ENCODE measurements at regions not wholly inside any gene's neighbourhood (a gene's known extent, or its start where the extent isn't known, plus 50 kb on each side); places are given as distances from the start of the nearest gene placed in this dataset.

DNA sequence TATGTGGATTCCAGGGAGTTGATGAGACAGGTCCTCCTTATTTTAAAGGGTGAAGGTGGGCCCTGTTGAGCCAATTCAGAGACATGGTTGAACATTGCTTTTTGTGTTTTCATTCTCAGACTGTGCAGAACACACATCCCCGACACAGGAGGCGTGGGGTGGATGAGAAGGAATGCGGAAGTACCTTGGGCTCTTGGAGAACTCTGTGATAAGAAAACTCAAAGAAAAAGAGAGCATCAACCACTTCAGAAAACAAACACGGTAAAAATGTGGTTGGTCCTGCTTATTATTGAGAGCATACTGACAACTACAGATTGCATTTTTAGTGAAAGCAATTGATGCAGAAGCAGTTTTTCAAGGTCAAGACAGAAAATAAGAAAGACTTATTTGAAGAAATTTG lies 659.8 kb downstream of the IRX1 start:
- H3K27me3 ChIP-seq (replicated peaks; ENCODE audit: control insufficient read depth, insufficient read depth, low read length): no peaks in the 10 kb centered on the region
- ChIA-PET CTCF (no interaction called here), POLR2A (no interaction called here)
- H3K36me3 Mint-ChIP-seq (ENCODE audit: insufficient read depth, unreplicated experiment): no peaks in the 10 kb centered on the region
- intact Hi-C loops (cut with micrococcal nuclease; ENCODE audit: unreplicated experiment): no loop called here
- H3K4me3 ChIP-seq (ENCODE audit: low read depth, low read length): no peak overlapping the region
- no peaks in the 10 kb centered on the region for H3K4me1 Mint-ChIP-seq (ENCODE audit: low read depth, unreplicated experiment)
- H3K36me3 ChIP-seq (ENCODE audit: control insufficient read depth, insufficient read depth, low read length): no peaks in the 10 kb centered on the region
- DNase-seq: no peak
- no TSS peak for BruUV-seq (replicated peaks)
- no peaks in the 10 kb centered on the region for H3K27me3 Mint-ChIP-seq (ENCODE audit: insufficient read depth, unreplicated experiment)
- no peaks in the 10 kb centered on the region for H3K9me3 Mint-ChIP-seq (ENCODE audit: unreplicated experiment)
- no peaks in the 10 kb centered on the region for H3K9me3 ChIP-seq
- no peak overlapping the region for H3K27ac Mint-ChIP-seq (ENCODE audit: unreplicated experiment)
- TF ChIP-seq, protein P1, sequence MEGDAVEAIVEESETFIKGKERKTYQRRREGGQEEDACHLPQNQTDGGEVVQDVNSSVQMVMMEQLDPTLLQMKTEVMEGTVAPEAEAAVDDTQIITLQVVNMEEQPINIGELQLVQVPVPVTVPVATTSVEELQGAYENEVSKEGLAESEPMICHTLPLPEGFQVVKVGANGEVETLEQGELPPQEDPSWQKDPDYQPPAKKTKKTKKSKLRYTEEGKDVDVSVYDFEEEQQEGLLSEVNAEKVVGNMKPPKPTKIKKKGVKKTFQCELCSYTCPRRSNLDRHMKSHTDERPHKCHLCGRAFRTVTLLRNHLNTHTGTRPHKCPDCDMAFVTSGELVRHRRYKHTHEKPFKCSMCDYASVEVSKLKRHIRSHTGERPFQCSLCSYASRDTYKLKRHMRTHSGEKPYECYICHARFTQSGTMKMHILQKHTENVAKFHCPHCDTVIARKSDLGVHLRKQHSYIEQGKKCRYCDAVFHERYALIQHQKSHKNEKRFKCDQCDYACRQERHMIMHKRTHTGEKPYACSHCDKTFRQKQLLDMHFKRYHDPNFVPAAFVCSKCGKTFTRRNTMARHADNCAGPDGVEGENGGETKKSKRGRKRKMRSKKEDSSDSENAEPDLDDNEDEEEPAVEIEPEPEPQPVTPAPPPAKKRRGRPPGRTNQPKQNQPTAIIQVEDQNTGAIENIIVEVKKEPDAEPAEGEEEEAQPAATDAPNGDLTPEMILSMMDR (IDR thresholded peaks at IDR 0.05; ENCODE audit: insufficient read depth in 1 of 2, low read depth in 1 of 2, low read length in 1 of 2, severe bottlenecking in 1 of 2, unreplicated experiment in 1 of 2): no peak
- H3K4me1 ChIP-seq: no peaks in the 10 kb centered on the region
- H3K4me3 Mint-ChIP-seq (ENCODE audit: unreplicated experiment): no peak overlapping the region

DNA sequence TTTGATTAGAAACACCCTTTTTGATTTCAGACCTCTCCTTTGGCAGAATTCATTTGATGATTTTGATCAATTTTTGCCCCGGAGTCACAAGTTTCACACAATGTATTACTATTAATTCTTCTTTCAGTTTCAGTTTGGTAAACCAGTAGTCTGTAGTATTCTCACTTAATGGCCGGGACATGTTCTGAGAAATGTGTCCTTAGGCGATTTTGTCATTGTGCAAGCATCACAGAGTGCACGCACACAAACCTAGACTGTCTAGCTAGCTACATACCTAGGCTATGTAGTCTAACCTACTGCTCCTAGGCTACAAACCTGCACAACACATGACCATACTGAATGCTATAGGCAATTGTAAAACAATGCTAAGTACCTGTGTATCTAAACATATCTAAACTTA lies 662.5 kb downstream of the IRX1 start:
- Mint-ChIP-seq H3K9me3 (ENCODE audit: unreplicated experiment) (no peaks in the 10 kb centered on the region), H3K27ac (ENCODE audit: unreplicated experiment) (no peak overlapping the region), H3K4me3 (ENCODE audit: unreplicated experiment) (no peak overlapping the region), H3K27me3 (ENCODE audit: insufficient read depth, unreplicated experiment) (peaks cover 4% of the 10 kb centered on the region), H3K36me3 (ENCODE audit: insufficient read depth, unreplicated experiment) (no peaks in the 10 kb centered on the region), H3K4me1 (ENCODE audit: low read depth, unreplicated experiment) (no peaks in the 10 kb centered on the region)
- no peaks in the 10 kb centered on the region for H3K36me3 ChIP-seq (ENCODE audit: control insufficient read depth, insufficient read depth, low read length)
- TF ChIP-seq, protein P1 (IDR thresholded peaks at IDR 0.05; ENCODE audit: insufficient read depth in 1 of 2, low read depth in 1 of 2, low read length in 1 of 2, severe bottlenecking in 1 of 2, unreplicated experiment in 1 of 2): no peak
- intact Hi-C loops (cut with micrococcal nuclease; ENCODE audit: unreplicated experiment): no loop called here
- no TSS peak for BruUV-seq (replicated peaks)
- no peaks in the 10 kb centered on the region for H3K27me3 ChIP-seq (replicated peaks; ENCODE audit: control insufficient read depth, insufficient read depth, low read length)
- CTCF ChIA-PET: no interaction called here
- no peak overlapping the region for H3K4me3 ChIP-seq (ENCODE audit: low read depth, low read length)
- POLR2A ChIA-PET: no interaction called here
- H3K4me1 ChIP-seq: no peaks in the 10 kb centered on the region
- no peaks in the 10 kb centered on the region for H3K9me3 ChIP-seq
- DNase-seq: no peak

DNA sequence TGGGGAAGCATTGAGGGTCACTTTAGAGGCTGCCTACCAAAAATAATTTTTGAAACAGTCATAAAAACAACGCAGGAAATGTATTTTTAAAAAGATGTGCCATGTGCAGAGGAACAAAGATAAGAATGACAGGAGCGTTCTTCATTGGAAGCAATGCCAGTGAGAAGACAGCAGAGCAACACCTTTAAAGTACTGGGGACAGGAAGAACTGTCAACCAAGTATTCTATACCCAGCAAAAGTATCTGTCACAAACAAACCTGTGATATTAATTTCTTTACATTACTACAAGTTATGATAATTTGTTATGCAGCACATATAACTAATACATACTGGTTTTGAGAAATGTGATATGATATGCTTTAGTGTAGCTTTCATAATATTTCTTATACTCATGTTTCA lies 675.6 kb downstream of the IRX1 start:
- Mint-ChIP-seq H3K4me3 (ENCODE audit: unreplicated experiment) (no peak overlapping the region), H3K4me1 (ENCODE audit: low read depth, unreplicated experiment) (no peaks in the 10 kb centered on the region), H3K9me3 (ENCODE audit: unreplicated experiment) (peaks cover 9% of the 10 kb centered on the region), H3K36me3 (ENCODE audit: insufficient read depth, unreplicated experiment) (no peaks in the 10 kb centered on the region), H3K27ac (ENCODE audit: unreplicated experiment) (no peak overlapping the region), H3K27me3 (ENCODE audit: insufficient read depth, unreplicated experiment) (no peaks in the 10 kb centered on the region)
- CTCF ChIA-PET: no interaction called here
- intact Hi-C loops (cut with micrococcal nuclease; ENCODE audit: unreplicated experiment): no loop called here
- Histone ChIP-seq H3K4me3 (ENCODE audit: low read depth, low read length) (no peak overlapping the region), H3K4me1 (no peaks in the 10 kb centered on the region), H3K9me3 (no peaks in the 10 kb centered on the region; the same call in 1 of the 2 replicates), H3K27me3 (replicated peaks; ENCODE audit: control insufficient read depth, insufficient read depth, low read length) (no peaks in the 10 kb centered on the region), H3K36me3 (ENCODE audit: control insufficient read depth, insufficient read depth, low read length) (no peaks in the 10 kb centered on the region)
- no peak for DNase-seq
- BruUV-seq (replicated peaks): no TSS peak
- POLR2A ChIA-PET: no interaction called here
- TF ChIP-seq, protein P1 (IDR thresholded peaks at IDR 0.05; ENCODE audit: insufficient read depth in 1 of 2, low read depth in 1 of 2, low read length in 1 of 2, severe bottlenecking in 1 of 2, unreplicated experiment in 1 of 2): no peak

All from Caco-2 (cell line).